Stimulated activated CD4-positive, alpha-beta T cell treated with anti-CD3 and anti-CD28 coated beads, TNF-alpha, amount 100 ng/mL, for 24 hours (primary cell): ENCODE measurements at regions not wholly inside any gene's neighbourhood (a gene's known extent, or its start where the extent isn't known, plus 50 kb on each side); places are given as distances from the start of the nearest gene placed in this dataset.
"Not testable (repeated sequence)": the region's sequence is repeated elsewhere in the genome, so short reads cannot be mapped to it uniquely, and the experiment has no call there.

Experiments used
- DNase-seq, 3 experiments: peaks; one replicate each; pipeline ENCODE4 v3.0.0-alpha.2; 2020; ENCODE audit warnings: low read depth in 3 of 3

DNA sequence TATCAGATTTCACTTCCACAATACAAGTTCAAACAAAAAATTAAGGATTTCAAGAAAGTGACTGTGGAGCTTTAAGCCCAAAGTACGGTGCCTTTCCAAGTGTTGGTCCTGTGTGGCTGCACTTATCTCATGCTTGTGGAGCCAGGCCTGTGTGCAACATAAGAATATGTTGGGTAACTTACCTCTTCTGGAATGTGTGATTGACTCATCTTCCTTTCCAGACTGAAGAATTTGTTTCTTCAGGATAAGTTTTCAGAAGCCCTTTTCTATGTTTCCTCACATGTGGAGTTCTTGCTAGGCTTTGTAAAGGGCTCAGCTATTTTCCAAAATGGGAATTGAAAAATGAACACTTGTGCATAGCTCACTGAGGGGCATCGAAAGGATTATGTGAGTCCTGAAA lies 485.1 kb upstream of the PAPPA start:
- DNase-seq = no peak

DNA sequence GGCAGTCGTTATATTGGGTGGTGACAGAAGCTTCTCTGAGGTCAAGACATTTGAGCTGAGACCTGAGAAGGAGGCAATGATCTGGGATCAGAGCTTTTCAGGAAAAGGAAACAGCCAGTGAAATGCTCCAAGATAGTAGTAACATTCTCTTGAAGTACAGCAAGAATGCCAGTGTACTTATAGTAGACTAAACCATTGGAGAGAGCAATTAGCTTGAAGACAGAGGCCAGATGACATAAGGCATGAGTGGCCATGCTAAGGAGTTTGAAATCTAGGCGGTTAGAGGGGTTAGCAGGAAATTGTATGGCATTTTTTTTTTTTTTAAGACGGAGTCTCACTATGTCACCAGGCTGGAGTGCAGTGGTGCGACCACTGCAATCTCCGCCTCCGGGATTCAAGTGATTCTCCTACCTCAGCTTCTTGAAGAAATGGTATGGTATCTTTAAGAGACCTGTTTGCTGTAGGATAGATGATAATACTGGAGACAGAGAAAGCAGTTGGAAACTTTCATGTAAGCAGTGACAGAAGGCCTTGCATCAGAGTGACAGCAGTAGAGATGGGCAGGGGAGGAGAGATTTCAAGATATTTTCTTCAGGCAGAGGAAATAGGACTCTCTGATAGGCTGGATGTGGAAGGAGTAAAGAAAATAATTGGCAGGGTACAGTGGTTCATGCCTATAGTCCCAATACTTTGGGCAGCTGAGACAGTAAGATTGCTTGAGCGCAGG lies 482.2 kb upstream of the PAPPA start:
- no peak for DNase-seq

GRCh38 chr9:115671963-115672305 lies 481.7 kb upstream of the PAPPA start:
- DNase-seq = no peak

DNA sequence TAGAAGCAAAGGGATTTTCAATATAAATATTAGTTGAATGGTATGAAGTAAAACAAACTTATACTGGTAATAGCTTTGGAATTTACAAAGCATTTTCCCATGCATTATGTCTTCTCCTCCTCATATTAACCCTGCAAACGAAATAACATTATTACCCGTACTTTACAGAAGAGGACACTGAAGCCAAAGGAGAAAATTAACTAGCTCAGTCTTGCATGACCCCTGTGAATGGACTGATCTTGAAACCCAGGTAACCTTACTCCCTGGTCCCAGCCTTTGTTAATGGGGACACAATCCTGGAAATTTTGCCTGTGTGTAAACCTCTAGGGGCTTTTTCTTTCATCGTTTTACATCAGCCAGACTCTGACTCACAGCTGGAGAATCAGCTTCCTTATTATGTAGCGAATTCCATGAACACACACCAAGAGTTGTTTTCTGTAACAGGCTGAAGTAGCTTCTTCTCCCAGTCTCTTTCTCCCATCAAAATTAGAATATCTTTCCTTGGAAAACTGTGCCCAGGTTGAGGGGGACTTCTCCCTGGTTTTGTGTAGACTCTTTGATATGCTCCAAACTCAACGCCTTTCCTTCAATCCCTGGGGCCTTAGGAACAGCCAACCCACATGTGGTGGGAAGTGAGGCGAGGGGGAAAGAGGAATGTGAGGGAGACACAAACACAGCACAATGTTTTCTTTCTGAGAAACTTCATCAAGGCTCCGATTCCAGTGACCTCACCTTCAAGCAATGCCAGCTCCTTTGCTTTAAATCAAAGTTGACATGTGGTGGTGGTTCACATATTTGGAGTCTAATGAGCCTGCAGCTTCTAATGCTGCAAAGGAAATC lies 480.9 kb upstream of the PAPPA start:
- DNase-seq = no peak

DNA sequence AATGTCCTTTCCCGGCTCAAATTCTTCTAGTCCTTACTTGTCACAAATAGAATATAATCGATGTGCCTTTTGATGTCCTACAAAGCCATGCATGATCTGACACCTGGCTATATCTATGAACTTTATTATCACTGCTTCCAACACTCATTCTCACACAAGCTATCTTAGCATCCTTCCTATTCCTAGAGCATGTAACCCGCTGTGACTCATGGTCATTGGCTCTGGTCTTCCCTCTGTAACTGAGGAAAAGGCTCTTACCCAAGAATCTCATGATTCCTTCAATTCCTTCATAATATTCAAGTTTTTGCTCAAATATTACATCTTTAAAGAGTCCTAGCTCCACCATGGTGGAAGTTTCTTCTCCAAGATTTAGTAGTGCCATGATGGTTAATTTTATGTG lies 480.0 kb upstream of the PAPPA start:
- DNase-seq = no peak

DNA sequence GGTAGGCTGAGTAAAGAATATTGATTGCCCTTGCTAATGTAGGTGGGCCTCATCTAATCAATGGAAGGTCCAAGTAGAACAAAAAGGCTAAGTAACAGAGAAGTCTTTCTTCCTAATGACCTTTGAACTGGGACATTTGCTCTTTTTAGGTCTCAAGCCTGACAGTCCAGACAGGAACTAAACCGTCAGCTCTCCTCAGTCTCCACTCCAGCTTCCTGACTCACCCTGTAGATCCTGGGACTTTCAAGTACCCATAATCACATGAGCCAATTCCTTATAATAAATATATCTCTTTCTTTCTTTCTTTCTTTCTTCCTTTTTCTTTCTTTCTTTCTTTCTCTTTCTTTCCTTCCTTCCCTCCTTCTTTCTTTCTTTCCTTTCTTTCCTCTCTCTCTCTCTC lies 479.5 kb upstream of the PAPPA start:
- no peak for DNase-seq

DNA sequence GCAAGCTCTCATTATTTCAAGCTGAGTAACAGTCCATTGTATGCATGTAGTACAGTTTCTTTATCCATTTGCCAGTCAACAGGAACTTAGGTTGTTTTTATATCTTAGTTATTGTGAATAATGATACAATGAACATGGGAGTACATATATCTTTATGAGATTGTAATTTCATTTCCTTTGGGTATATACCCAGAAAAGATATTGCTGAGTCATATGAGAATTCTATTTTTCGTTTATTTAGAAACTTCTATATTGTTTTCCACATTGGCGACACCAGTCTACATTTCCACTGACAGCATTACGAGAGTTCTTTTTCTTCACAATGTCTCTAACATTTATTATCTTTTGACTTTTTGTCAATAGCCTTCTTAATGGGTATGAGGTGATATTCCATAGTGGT lies 477.8 kb upstream of the PAPPA start:
- DNase-seq = no peak

DNA sequence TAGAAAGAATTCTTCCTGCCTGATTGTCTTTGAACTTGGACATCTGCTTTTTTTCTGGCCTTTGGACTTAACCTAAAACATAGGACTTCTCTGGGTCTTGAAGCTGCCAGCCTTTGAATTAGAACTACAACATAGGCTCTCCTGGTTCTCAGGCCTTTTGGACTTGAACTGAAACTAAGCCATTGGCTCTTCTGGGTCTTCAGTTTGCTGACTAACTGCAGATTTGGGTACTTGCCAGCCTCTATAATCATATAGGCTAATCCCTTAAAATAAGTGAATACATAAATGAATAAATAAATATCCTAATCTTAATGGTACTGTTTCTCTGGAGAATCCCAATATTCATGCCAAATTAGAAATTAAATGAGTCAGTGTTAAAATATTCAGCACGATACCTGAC lies 473.4 kb upstream of the PAPPA start:
- no peak for DNase-seq

DNA sequence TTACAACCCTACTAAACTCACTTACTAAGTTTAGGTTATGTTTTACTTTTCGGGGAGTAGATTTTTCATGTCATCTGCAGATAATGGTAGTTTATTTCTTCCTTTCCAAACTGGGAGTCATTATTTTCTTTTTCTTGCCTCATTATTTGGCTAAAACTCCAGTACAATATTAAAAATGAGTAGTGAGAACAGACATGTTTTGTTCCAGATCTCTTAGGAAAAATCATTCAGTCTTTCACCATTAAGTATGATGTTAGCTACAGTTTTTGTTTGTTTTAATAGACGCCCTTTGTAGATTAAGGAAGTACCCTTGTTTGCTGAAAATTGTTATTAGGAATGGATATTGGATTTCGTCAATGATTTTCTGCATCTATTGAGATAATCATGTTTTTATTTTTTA lies 472.0 kb upstream of the PAPPA start:
- DNase-seq = no peak

- no peak for DNase-seq
Measured at GRCh38 chr9:115686069-115686468, 467.5 kb upstream of the PAPPA start.

DNA sequence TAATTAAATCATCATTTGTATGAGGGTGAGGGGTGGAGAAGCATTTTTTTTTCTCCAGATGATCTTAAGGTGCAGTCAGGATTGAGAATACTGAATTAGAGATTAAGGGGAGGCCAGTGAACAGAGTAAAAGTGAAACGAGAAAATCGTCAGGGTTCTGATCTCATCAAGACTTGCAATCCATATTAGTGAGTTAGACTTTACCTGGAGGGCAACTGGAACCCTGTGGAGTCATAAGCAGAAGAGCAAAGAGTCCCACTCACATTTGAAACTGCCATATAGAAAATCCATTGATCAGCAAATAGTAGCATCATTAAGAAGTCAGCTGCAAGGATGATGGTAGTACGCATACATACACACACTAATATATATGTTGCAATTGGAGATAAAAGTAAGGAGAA lies 466.2 kb upstream of the PAPPA start:
- no peak for DNase-seq

GRCh38 chr9:115689331-115689730 lies 464.3 kb upstream of the PAPPA start:
- DNase-seq = no peak

DNA sequence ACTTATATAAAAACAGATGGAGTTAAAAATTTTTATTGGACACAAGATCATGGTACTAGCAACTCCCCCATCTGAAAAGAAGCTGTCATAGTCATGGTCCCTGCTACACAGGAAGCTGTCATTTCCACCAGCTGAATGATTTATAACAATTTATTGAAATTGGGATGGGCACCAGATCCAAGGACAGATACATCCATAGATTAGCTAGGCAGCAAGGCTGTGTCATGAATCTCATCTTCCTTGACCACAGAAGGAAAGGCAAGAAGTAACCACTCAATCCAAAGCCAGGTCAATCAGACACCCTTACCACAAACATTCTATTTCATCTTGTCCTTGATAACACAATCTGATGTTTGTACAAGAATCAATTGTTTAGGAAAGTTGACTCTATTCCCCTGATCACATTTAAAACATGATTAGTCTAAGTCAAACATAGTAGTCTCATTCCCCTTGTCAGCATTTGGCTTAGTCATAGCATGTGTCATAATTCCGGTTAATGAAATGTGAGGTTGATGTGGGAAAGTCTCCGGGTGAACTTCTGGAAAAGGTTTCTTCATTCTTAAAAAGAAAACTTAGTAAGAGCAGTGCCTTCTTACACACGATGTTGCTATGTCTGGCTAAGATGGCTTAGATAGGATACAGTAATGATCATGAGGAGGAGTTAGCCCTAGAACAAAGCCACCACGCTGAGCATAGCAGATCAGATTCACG lies 462.6 kb upstream of the PAPPA start:
- no peak for DNase-seq

GRCh38 chr9:115691693-115692092 lies 461.9 kb upstream of the PAPPA start:
- DNase-seq = no peak

GRCh38 chr9:115692868-115693267 lies 460.7 kb upstream of the PAPPA start:
- not testable (repeated sequence) for DNase-seq

DNA sequence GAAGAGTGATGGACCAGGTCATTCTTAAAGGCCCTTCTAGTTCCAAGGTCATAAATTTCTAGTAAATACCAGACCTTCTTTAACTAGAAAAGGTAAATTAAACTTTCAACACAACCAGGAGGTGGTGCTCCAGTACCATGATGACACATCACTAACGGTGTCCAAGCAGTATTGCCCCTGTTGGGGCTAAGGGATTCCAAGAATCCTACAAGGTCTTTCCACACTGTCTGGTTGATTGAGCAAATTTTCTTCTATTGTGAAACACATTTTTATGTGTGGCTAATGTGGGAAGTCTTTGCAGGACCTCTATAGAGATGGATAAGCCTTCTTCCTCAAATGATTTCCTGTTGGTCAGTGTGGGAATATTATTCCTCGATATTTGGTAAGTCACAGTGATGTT lies 459.6 kb upstream of the PAPPA start:
- DNase-seq = no peak

DNA sequence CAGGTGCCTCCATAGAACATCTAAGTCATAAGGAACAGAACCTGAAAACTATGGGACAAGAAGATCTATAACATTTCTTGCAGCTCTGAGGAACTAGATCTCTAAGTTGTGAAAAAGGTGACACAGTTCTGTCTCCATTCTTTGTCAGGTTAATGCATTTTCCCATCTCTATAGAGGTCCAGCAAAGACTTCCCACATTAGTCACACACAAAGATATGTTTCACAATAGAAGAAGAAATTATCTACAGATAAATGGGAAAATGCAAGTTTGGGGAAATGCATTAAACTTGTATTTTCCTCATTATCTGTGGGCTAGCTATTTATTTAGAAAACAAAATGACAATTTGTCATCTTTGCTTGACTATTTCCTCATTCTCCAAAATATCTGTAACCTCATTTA lies 458.6 kb upstream of the PAPPA start:
- no peak for DNase-seq

DNA sequence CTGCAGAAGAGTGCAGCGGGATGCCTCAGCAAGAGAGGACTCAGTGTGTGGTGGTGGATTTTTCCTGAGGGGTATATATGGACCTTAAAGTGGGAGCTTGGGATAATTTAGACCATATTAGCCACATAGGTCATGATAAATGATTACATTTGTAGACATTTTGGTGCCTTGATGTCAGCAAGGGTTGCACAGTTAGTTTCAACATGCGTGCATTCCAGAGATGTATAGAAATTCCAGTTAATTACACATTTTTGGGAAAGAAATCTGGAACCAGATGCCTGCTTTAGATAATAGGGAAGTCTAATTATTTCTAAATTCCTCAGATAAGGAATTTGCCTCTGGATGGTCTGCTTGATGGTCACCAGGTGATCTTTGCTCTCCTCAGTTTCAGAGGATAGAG lies 440.6 kb upstream of the PAPPA start:
- DNase-seq = no peak

DNA sequence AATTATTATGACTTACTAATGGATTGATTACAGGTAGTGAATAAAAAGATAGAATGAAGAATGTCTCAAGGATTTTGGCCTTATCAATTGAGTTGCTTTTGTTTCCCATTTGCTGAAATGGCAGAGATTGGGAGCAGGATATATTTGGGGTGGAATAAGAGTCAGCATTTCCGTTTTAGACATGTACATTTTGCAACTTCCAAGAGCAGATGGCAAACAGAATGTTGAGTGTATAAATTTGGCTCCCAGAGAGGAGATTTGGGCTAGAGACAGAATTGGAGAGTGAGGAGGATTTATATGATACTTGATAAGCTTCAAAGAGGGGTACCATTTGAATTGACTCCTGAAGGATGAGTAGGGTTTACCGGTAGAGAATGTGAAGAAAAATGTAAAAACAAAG lies 437.9 kb upstream of the PAPPA start:
- DNase-seq = no peak

- no peak for DNase-seq
Measured at GRCh38 chr9:115717298-115717697, 436.3 kb upstream of the PAPPA start.

- DNase-seq = no peak
Measured at GRCh38 chr9:115717711-115718173, 435.8 kb upstream of the PAPPA start.

DNA sequence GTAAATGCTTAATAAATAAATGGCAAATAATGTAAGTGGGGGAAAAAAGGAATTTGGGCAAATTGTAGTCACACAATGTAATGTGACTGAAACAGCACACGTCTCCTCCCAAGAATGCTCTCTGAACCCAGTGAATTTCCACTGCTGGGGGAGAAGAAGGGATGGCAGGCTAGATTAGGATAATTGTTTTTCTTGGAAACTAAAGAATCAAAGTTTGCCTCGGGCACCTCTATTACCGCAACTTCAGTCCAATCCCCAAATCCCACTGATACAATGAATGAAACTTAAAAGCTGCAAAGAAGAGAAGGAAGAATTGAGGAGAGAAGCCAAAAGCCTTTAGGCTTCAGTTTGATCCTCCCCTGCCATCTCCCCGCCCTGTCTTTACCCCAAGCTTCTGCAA lies 423.2 kb upstream of the PAPPA start:
- no peak for DNase-seq

DNA sequence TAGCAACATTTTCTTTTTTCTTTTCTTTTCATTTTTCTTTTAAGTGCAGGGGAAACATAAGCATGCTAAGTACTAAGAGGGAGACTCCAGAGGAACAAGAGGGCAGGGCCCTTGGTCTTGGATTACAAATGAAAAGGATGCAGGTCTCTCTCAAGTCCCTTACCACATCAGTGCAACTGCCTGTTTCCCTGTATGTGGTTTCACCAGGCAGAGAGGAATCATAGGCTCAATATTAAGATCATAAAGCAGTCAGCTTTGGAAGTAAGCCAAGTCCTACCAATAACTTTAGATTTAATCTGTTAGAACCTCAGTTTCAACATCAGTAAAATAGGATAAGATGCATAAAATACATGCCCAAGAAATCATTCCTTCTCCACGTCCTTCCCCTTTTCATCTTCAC lies 422.7 kb upstream of the PAPPA start:
- no peak for DNase-seq
